ENCODE measurements at regions not wholly inside any gene's neighbourhood (a gene's known extent, or its start where the extent isn't known, plus 50 kb on each side); places are given as distances from the start of the nearest gene placed in this dataset.

- no peaks in the 10 kb centered on the region for H3K36me3 ChIP-seq
- no peaks in the 10 kb centered on the region for H3K27me3 ChIP-seq
- no peak overlapping the region for H3K27ac ChIP-seq
- DNase-seq: peak; percentile 66
- no peaks in the 10 kb centered on the region for H3K9me3 ChIP-seq
- TF ChIP-seq POLR2AphosphoS5 (IDR thresholded peaks at IDR 0.05) (no peak), EP300 (IDR thresholded peaks at IDR 0.05) (no peak), POLR2A (IDR thresholded peaks at IDR 0.05) (no peak)
- TF ChIP-seq, protein P1, sequence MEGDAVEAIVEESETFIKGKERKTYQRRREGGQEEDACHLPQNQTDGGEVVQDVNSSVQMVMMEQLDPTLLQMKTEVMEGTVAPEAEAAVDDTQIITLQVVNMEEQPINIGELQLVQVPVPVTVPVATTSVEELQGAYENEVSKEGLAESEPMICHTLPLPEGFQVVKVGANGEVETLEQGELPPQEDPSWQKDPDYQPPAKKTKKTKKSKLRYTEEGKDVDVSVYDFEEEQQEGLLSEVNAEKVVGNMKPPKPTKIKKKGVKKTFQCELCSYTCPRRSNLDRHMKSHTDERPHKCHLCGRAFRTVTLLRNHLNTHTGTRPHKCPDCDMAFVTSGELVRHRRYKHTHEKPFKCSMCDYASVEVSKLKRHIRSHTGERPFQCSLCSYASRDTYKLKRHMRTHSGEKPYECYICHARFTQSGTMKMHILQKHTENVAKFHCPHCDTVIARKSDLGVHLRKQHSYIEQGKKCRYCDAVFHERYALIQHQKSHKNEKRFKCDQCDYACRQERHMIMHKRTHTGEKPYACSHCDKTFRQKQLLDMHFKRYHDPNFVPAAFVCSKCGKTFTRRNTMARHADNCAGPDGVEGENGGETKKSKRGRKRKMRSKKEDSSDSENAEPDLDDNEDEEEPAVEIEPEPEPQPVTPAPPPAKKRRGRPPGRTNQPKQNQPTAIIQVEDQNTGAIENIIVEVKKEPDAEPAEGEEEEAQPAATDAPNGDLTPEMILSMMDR (IDR thresholded peaks at IDR 0.05): no peak
- 10 to 19% methylated on average over 4 of the region's 4 CpGs for WGBS, 2 donors
- H3K4me3 ChIP-seq: no peak overlapping the region
- H3K4me1 ChIP-seq: no peaks in the 10 kb centered on the region
- intact Hi-C loops (cut with DNase I): no loop called here
These were observed 78.5 kb downstream of the MID1IP1 start for GRCh38 chrX:38879631-38880220.

DNA sequence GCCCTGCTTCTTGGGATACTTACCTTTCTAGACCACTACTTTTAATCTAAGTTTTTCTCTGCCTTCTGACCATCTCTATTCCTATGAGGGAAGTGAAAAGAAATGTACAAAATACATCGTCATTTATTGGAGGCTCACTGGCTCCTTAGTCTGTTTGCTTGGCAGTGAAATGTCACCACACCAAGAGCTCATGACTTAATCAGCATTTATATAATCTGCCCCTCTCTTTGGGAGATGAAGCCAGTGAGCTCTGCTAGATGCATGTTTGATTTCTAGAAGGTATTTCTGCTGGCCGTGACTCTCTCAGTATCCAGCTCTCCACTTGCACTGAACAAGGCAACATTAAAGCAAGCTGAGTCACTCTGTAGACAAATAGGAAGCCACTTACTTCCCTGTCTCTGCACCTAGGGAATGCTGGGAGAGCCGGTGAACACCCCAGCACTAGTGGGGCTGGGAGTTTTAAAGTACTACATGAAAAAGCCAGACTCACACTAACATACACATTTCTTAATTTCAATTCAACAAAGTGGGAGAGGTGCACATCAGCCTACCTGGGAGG lies 79.1 kb downstream of the MID1IP1 start:
- Histone ChIP-seq H3K36me3 (no peaks in the 10 kb centered on the region), H3K9me3 (no peaks in the 10 kb centered on the region), H3K4me1 (no peaks in the 10 kb centered on the region), H3K27ac (no peak overlapping the region), H3K27me3 (no peaks in the 10 kb centered on the region), H3K4me3 (no peak overlapping the region)
- WGBS, 2 donors: 13 to 25% methylated on average over 3 of the region's 3 CpGs
- DNase-seq: no peak
- TF ChIP-seq POLR2AphosphoS5 (IDR thresholded peaks at IDR 0.05) (no peak), EP300 (IDR thresholded peaks at IDR 0.05) (no peak), POLR2A (IDR thresholded peaks at IDR 0.05) (no peak)
- TF ChIP-seq, protein P1 (IDR thresholded peaks at IDR 0.05): no peak
- intact Hi-C loops (cut with DNase I): no loop called here

DNA sequence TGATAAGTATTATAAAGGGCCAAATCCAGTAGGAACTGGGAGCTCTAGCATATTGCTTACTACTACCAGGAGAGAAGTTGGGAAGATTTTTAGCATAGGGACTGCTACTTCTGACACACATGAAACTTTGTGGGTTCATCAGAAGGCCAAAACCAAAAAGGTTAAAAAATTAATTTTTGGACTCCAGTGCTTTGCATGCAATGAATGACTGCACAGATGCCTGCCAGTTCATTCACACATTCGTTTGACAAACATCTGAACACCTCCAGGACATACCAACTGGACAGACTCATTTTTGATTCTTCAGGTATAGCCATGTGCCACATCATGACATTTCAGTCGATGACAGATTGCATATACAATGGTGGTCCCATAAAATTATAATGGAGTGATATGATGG lies 79.8 kb downstream of the MID1IP1 start:
- TF ChIP-seq POLR2AphosphoS5 (IDR thresholded peaks at IDR 0.05) (no peak), EP300 (IDR thresholded peaks at IDR 0.05) (no peak), POLR2A (IDR thresholded peaks at IDR 0.05) (no peak)
- TF ChIP-seq, protein P1 (IDR thresholded peaks at IDR 0.05): no peak
- DNase-seq: no peak
- Histone ChIP-seq H3K4me3 (no peak overlapping the region), H3K36me3 (no peaks in the 10 kb centered on the region), H3K9me3 (no peaks in the 10 kb centered on the region), H3K4me1 (no peaks in the 10 kb centered on the region), H3K27ac (no peak overlapping the region), H3K27me3 (no peaks in the 10 kb centered on the region)
- intact Hi-C loops (cut with DNase I): no loop called here
- 83 to 91% methylated on average over 2 of the region's 2 CpGs for WGBS, 2 donors

DNA sequence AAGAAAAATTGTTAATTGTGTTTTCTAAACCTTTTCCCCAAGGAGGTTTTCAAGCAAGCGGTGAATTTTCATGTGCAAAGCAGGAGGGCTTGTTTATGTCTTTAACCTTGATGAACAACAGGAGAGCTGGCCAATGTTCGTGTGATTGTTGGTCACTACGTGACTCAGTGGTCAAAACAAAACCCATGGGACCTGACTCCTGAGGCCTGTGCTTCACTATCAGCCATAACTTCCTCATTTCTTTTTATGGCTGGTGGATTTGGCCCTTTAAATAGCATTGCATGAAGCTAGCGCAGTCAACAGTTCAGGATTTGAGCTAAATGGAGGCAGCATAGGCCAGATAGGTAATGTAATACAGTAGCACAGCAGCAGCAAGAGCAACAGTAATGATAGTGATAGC lies 80.5 kb downstream of the MID1IP1 start:
- DNase-seq: no peak
- Histone ChIP-seq H3K4me1 (no peaks in the 10 kb centered on the region), H3K36me3 (no peaks in the 10 kb centered on the region), H3K27ac (no peak overlapping the region), H3K27me3 (no peaks in the 10 kb centered on the region), H3K9me3 (no peaks in the 10 kb centered on the region), H3K4me3 (no peak overlapping the region)
- WGBS, 2 donors: 74 to 88% methylated on average over 4 of the region's 4 CpGs
- intact Hi-C loops (cut with DNase I): no loop called here
- TF ChIP-seq POLR2AphosphoS5 (IDR thresholded peaks at IDR 0.05) (no peak), POLR2A (IDR thresholded peaks at IDR 0.05) (no peak)

GRCh38 chrX:38882894-38883626 lies 81.8 kb downstream of the MID1IP1 start:
- TF ChIP-seq, protein P1 (IDR thresholded peaks at IDR 0.05): no peak
- no peak for TF ChIP-seq POLR2AphosphoS5 (IDR thresholded peaks at IDR 0.05)
- TF ChIP-seq EP300 (IDR thresholded peaks at IDR 0.05): no peak
- no peak for TF ChIP-seq POLR2A (IDR thresholded peaks at IDR 0.05)
- H3K4me3 ChIP-seq: no peak overlapping the region
- no peaks in the 10 kb centered on the region for H3K36me3 ChIP-seq
- no peak overlapping the region for H3K27ac ChIP-seq
- no peaks in the 10 kb centered on the region for H3K27me3 ChIP-seq
- no peaks in the 10 kb centered on the region for H3K9me3 ChIP-seq
- DNase-seq: no peak
- 70 to 77% methylated on average over 4 of the region's 4 CpGs for WGBS, 2 donors
- intact Hi-C loops (cut with DNase I): no loop called here
- H3K4me1 ChIP-seq: no peaks in the 10 kb centered on the region
